SH-SY5Y (cell line): ENCODE measurements at regions not wholly inside any gene's neighbourhood (a gene's known extent, or its start where the extent isn't known, plus 50 kb on each side); places are given as distances from the start of the nearest gene placed in this dataset.

Experiments used
- GATA2 ChIP-seq: IDR thresholded peaks from 2 replicates; pipeline ENCODE4 v1.6.1; 2011; ENCODE audit warnings: mild to moderate bottlenecking, low read depth, low read length
- GATA3 ChIP-seq: IDR thresholded peaks from 2 replicates; pipeline ENCODE4 v1.6.1; 2011; ENCODE audit warnings: low read depth, mild to moderate bottlenecking, low read length, moderate library complexity

DNA sequence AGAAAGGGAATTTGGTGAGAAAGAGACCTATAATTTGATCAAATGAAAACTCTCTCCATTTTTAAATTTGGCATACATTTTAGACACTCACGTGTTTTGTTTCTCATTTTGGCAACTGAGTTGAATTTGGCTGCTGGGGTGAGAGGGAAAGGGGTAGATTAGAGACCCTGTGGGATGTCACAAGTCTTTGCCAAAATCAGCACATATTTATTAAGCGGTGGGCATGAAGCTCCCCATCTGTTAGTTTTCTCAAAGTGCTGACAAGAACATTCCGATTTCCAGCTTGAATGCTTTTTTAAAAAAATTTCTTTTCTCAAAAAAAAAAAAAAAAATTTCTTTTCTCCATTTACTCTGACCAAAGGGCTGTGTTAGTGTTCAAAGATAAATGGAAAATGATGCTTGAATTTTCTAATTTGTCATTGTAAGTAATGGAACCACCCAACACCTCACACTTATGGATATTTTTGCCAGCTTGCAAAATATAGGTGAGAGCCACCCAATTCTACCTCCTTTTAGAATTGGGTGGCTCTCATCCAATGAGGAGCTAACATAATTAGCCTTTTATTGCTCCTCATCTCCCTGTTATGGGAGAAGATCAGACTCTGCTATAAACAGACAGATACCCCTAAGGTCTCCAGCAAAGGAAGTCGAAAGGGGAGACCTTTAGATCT, 222.9 kb upstream of the FN1 start:
- no peak for TF ChIP-seq GATA2
- no peak for TF ChIP-seq GATA3
